IMR-90 (cell line): ENCODE measurements at regions not wholly inside any gene's neighbourhood (a gene's known extent, or its start where the extent isn't known, plus 50 kb on each side); places are given as distances from the start of the nearest gene placed in this dataset.

ENCODE experiments used
- ATAC-seq: fragments of 200-7000 bp; cut with Tn5 transposase; 2 replicates; pipeline ENCODE4 v1.9.1; 2020; ENCODE audit warnings: low read depth, mild to moderate bottlenecking, moderate library complexity
- BruUV-seq: library from RNA; stranded (reverse); fragments of 400-500 nt; replicated peaks from 2 replicates; lab custom pipeline; 2021; lab: Mats Ljungman, UMichigan
- CTCF ChIA-PET: fragments of 300-600 bp; formaldehyde crosslinking; extraction: SDS; loops from one replicate; lab custom pipeline; 2021; ENCODE audit warnings: antibody characterized with exemption; lab: Yijun Ruan, JAX
- POLR2A ChIA-PET: fragments of 300-600 bp; sonication (Branson Sonifier 250); formaldehyde crosslinking; loops from one replicate; lab custom pipeline; 2022; ENCODE audit warnings: antibody characterized with exemption; ENCODE audit not compliant: unreplicated experiment; lab: Charles Lee
- DNase-seq: peaks from one replicate; pipeline ENCODE4 v3.0.0; 2013
- H2AFZ ChIP-seq: replicated peaks from 2 replicates; pipeline ENCODE3; 2013; ENCODE audit warnings: low read length, mild to moderate bottlenecking; ENCODE audit not compliant: poor library complexity
- H2AK5ac ChIP-seq: 2 replicates; pipeline ENCODE4 v1.6.1; 2013; ENCODE audit warnings: low read depth, low read length, inconsistent platforms
- H2AK9ac ChIP-seq: replicated peaks from 2 replicates; pipeline ENCODE3; 2013; ENCODE audit warnings: mild to moderate bottlenecking, low read depth, low read length, moderate library complexity; ENCODE audit not compliant: poor library complexity
- H2BK120ac ChIP-seq: 2 replicates; pipeline ENCODE4 v1.6.1; 2013; ENCODE audit warnings: low read depth, low read length, inconsistent platforms
- H2BK15ac ChIP-seq: 3 replicates; pipeline ENCODE4 v1.6.1; 2013; ENCODE audit warnings: low read depth, low read length, inconsistent platforms
- H2BK20ac ChIP-seq: 2 replicates; pipeline ENCODE4 v1.6.1; 2013; ENCODE audit warnings: low read depth, mild to moderate bottlenecking, inconsistent platforms, low read length, moderate library complexity
- H2BK5ac ChIP-seq: 2 replicates; pipeline ENCODE4 v1.6.1; 2013; ENCODE audit warnings: mild to moderate bottlenecking, low read depth, low read length, inconsistent platforms; ENCODE audit not compliant: poor library complexity, severe bottlenecking
- H3K14ac ChIP-seq: replicated peaks from 2 replicates; pipeline ENCODE4 v1.6.1; 2013; ENCODE audit warnings: low read depth, low read length, inconsistent platforms
- H3K18ac ChIP-seq: 2 replicates; pipeline ENCODE4 v1.6.1; 2013; ENCODE audit warnings: low read depth, low read length, control low read depth
- H3K23ac ChIP-seq: 2 replicates; pipeline ENCODE4 v1.6.1; 2013; ENCODE audit warnings: low read depth, low read length, inconsistent platforms
- H3K27ac ChIP-seq: 2 replicates; pipeline ENCODE4 v1.5.1; 2013; ENCODE audit warnings: mild to moderate bottlenecking, control low read depth, low read length; ENCODE audit not compliant: insufficient read depth
- H3K27me3 ChIP-seq: 2 replicates; pipeline ENCODE4 v1.6.1; 2013; ENCODE audit warnings: low read length; ENCODE audit not compliant: control insufficient read depth, insufficient read depth
- H3K36me3 ChIP-seq: 2 replicates; pipeline ENCODE4 v1.6.1; 2013; ENCODE audit warnings: low read length, mixed read lengths; ENCODE audit not compliant: control insufficient read depth, insufficient read depth
- H3K4ac ChIP-seq: 2 replicates; pipeline ENCODE4 v1.6.1; 2013; ENCODE audit warnings: low read depth, low read length, inconsistent platforms
- H3K4me1 ChIP-seq: 2 replicates; pipeline ENCODE4 v1.6.1; 2013; ENCODE audit warnings: low read length, mixed read lengths; ENCODE audit not compliant: control insufficient read depth, insufficient read depth
- H3K4me2 ChIP-seq: 2 replicates; pipeline ENCODE4 v1.6.1; 2013; ENCODE audit warnings: low read depth, mild to moderate bottlenecking, control low read depth, low read length, moderate library complexity
- H3K4me3 ChIP-seq: 2 replicates; pipeline ENCODE4 v1.5.1; 2013; ENCODE audit warnings: low read depth, mild to moderate bottlenecking, control low read depth, low read length, moderate library complexity; ENCODE audit not compliant: insufficient read depth
- H3K56ac ChIP-seq: 2 replicates; pipeline ENCODE4 v1.6.1; 2013; ENCODE audit warnings: low read length, inconsistent platforms; ENCODE audit not compliant: insufficient read depth; ENCODE audit errors: extremely low read depth
- H3K79me1 ChIP-seq, 2 experiments: 2 replicates each; pipeline ENCODE4 v1.6.1; 2013; ENCODE audit warnings: low read length in 2 of 2, inconsistent platforms in 1 of 2, low read depth in 1 of 2
- H3K9ac ChIP-seq: 2 replicates; pipeline ENCODE4 v1.6.1; 2013; ENCODE audit warnings: low read depth, low read length, control low read depth
- H3K9me1 ChIP-seq: 2 replicates; pipeline ENCODE4 v1.6.1; 2013; ENCODE audit warnings: low read length, inconsistent platforms; ENCODE audit not compliant: insufficient read depth
- H3K9me3 ChIP-seq: 2 replicates; pipeline ENCODE4 v1.6.1; 2013; ENCODE audit warnings: low read length; ENCODE audit not compliant: control insufficient read depth, insufficient read depth
- H4K20me1 ChIP-seq: 2 replicates; pipeline ENCODE4 v1.6.1; 2013; ENCODE audit warnings: low read length, inconsistent platforms; ENCODE audit not compliant: insufficient read depth
- H4K5ac ChIP-seq: 2 replicates; pipeline ENCODE4 v1.6.1; 2013; ENCODE audit warnings: mild to moderate bottlenecking, low read depth, low read length, control low read depth
- H4K8ac ChIP-seq, 2 experiments: 2 replicates each; pipeline ENCODE4 v1.6.1; 2013; ENCODE audit warnings: low read depth in 2 of 2, low read length in 2 of 2, control low read depth in 1 of 2, inconsistent platforms in 1 of 2
- H4K91ac ChIP-seq: 2 replicates; pipeline ENCODE4 v1.6.1; 2013; ENCODE audit warnings: low read depth, low read length, inconsistent platforms; ENCODE audit not compliant: insufficient read depth
- BHLHE40 ChIP-seq: fragments of 150-350 bp; IDR thresholded peaks from 2 replicates; pipeline ENCODE4 v1.6.1; 2016; ENCODE audit warnings: mild to moderate bottlenecking, low read depth, low read length
- CEBPB ChIP-seq: IDR thresholded peaks from 2 replicates; pipeline ENCODE4 v1.6.1; 2012; ENCODE audit warnings: low read depth, low read length, improper control_type of control experiment
- CTCF ChIP-seq: conservative IDR thresholded peaks from 2 replicates; pipeline ENCODE4 v1.5.1; 2012; ENCODE audit warnings: mild to moderate bottlenecking, low read depth, low read length, improper control_type of control experiment
- ELK1 ChIP-seq: fragments of 150-350 bp; IDR thresholded peaks from 2 replicates; pipeline ENCODE4 v1.6.1; 2016; ENCODE audit warnings: low read depth, mild to moderate bottlenecking, low read length, moderate library complexity, borderline replicate concordance
- MAZ ChIP-seq: IDR thresholded peaks from 2 replicates; pipeline ENCODE4 v1.6.1; 2012; ENCODE audit warnings: low read depth, mild to moderate bottlenecking, low read length, improper control_type of control experiment, moderate library complexity, borderline replicate concordance
- MXI1 ChIP-seq: IDR thresholded peaks from 2 replicates; pipeline ENCODE4 v1.6.1; 2012; ENCODE audit warnings: low read depth, mild to moderate bottlenecking, low read length, moderate library complexity, borderline replicate concordance
- NFE2L2 ChIP-seq: fragments of 150-350 bp; IDR thresholded peaks from 2 replicates; pipeline ENCODE4 v1.6.1; 2016; ENCODE audit warnings: low read depth, mild to moderate bottlenecking, low read length
- RAD21 ChIP-seq: IDR thresholded peaks from 2 replicates; pipeline ENCODE4 v1.6.1; 2012; ENCODE audit warnings: low read length, improper control_type of control experiment
- SMC3 ChIP-seq: fragments of 150-350 bp; IDR thresholded peaks from 2 replicates; pipeline ENCODE4 v1.6.1; 2016; ENCODE audit warnings: low read depth, mild to moderate bottlenecking, antibody characterized with exemption, low read length, moderate library complexity
- WGBS, 2 experiments: methylation state at CpG; one replicate each; pipeline versions ENCODE4 v1.1.5 to v1.1.7; 2013; ENCODE audit warnings: missing lambda C conversion rate in 2 of 2; ENCODE audit not compliant: insufficient read length in 1 of 2; ENCODE audit errors: extremely low coverage in 2 of 2; 5-methylcytosine and 5-hydroxymethylcytosine counted together
- dilution Hi-C: fragments of 300-500 bp; cut with HindIII; formaldehyde crosslinking; loops from one replicate; pipeline ENCODE4 v1.14.3; 2018; ENCODE audit warnings: low sequenced_read_pairs; ENCODE audit not compliant: unreplicated experiment
- in situ Hi-C: fragments of 300-500 bp; cut with MboI; formaldehyde crosslinking; loops from 3 replicates; pipeline ENCODE4 v1.14.3; 2019; ENCODE audit warnings: low sequenced_read_pairs, inconsistent platforms, mixed read lengths
- intact Hi-C: fragments of 100-400 bp; cut with micrococcal nuclease; formaldehyde crosslinking; loops from 2 replicates; pipeline ENCODE4 v1.10.0; 2022

- H4K91ac ChIP-seq, result no peak overlapping the region
- no peak overlapping the region for H2AFZ ChIP-seq
- no peaks in the 10 kb centered on the region for H3K9me1 ChIP-seq
- H3K18ac ChIP-seq, result no peak overlapping the region
- no peaks in the 10 kb centered on the region for H4K20me1 ChIP-seq
- no peak overlapping the region for H2BK120ac ChIP-seq
- no peaks in the 10 kb centered on the region for H3K27me3 ChIP-seq
- no peak overlapping the region for H3K9ac ChIP-seq
- ChIA-PET CTCF (no interaction called here), POLR2A (no interaction called here)
- no peak overlapping the region for H2BK5ac ChIP-seq
- ATAC-seq, result no peak
- no peak overlapping the region for H3K4me2 ChIP-seq
- DNase-seq, result no peak
- H3K4ac ChIP-seq, result no peak overlapping the region
- H3K79me1 ChIP-seq, result no peaks in the 10 kb centered on the region
- no peak overlapping the region for H3K23ac ChIP-seq
- no peak overlapping the region for H3K14ac ChIP-seq
- H2BK20ac ChIP-seq, result no peak overlapping the region
- no peaks in the 10 kb centered on the region for H3K36me3 ChIP-seq
- dilution Hi-C loops (no loop called here), in situ Hi-C loops (no loop called here), intact Hi-C loops (no loop called here)
- no peak overlapping the region for H2BK15ac ChIP-seq
- H4K5ac ChIP-seq, result no peak overlapping the region
- no peak overlapping the region for H3K56ac ChIP-seq
- H3K4me1 ChIP-seq, result no peaks in the 10 kb centered on the region
- no TSS peak for BruUV-seq
- WGBS, 2 experiments, result no CpG with 5 or more reads among the region's 2 CpGs
- no peak overlapping the region for H3K27ac ChIP-seq
- H3K9me3 ChIP-seq, result peaks cover 11% of the 10 kb centered on the region
- H4K8ac ChIP-seq, result no peak overlapping the region
- H2AK5ac ChIP-seq, result no peak overlapping the region
- H2AK9ac ChIP-seq, result no peak overlapping the region
- H3K4me3 ChIP-seq, result no peak overlapping the region
- TF ChIP-seq MXI1 (no peak), MAZ (no peak), NFE2L2 (no peak), CEBPB (no peak), RAD21 (no peak), ELK1 (no peak), CTCF (no peak), BHLHE40 (no peak), SMC3 (no peak)
Measured at GRCh38 chr1:242670019-242670418, 145.5 kb upstream of the PLD5 start.
